Nephron progenitor cell (in vitro differentiated cells): ENCODE measurements at regions not wholly inside any gene's neighbourhood (a gene's known extent, or its start where the extent isn't known, plus 50 kb on each side); places are given as distances from the start of the nearest gene placed in this dataset.

Source experiments
- DNase-seq: peaks from one replicate; pipeline ENCODE4 v3.0.0; 2021
- H3K27ac Mint-ChIP-seq: 2 replicates; pipeline ENCODE4 v1.8.0; 2021; ENCODE audit warnings: mild to moderate bottlenecking, moderate library complexity, mixed read lengths
- H3K27me3 Mint-ChIP-seq: 2 replicates; pipeline ENCODE4 v1.8.0; 2021; ENCODE audit warnings: mild to moderate bottlenecking, low read depth, mixed read lengths; ENCODE audit not compliant: poor library complexity
- H3K36me3 Mint-ChIP-seq: 2 replicates; pipeline ENCODE4 v1.8.0; 2021; ENCODE audit warnings: low read depth, mixed read lengths
- H3K4me1 Mint-ChIP-seq: 2 replicates; pipeline ENCODE4 v1.8.0; 2021; ENCODE audit warnings: mixed read lengths
- H3K4me3 Mint-ChIP-seq: 2 replicates; pipeline ENCODE4 v1.8.0; 2021; ENCODE audit warnings: mild to moderate bottlenecking, moderate library complexity, mixed read lengths
- H3K9me3 Mint-ChIP-seq: 2 replicates; pipeline ENCODE4 v1.8.0; 2021; ENCODE audit warnings: mild to moderate bottlenecking, moderate library complexity, mixed read lengths
- TF ChIP-seq, protein P1 (sequence below): fragments of 200-600 bp; sonication (generic); IDR thresholded peaks from 2 replicates; pipeline ENCODE4 v1.5.0; 2021; ENCODE audit warnings: antibody characterized with exemption

DNA sequence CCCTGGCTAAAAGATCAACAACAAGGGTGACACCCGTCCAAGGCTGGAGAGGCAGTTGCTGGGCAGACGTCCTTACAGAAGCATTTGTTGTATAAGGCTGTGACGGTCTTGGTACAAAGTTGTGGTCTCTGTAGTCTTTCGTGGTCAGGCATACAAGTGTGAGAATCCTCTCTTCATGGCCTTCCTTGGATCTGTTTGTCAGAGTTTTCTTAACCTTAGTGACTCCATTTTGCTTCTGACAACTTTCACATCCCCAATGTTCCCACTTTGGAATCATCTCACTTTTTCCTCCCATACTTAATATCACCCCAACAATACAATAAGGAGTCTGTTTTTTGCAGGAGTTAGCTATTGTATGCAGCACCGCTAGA lies 72.7 kb upstream of the ZCCHC2 start:
- Mint-ChIP-seq H3K27me3 (peaks cover 14% of the 10 kb centered on the region), H3K4me3 (no peak overlapping the region), H3K9me3 (peaks cover 13% of the 10 kb centered on the region), H3K36me3 (no peaks in the 10 kb centered on the region), H3K27ac (no peak overlapping the region), H3K4me1 (peaks cover 10% of the 10 kb centered on the region)
- TF ChIP-seq, protein P1, sequence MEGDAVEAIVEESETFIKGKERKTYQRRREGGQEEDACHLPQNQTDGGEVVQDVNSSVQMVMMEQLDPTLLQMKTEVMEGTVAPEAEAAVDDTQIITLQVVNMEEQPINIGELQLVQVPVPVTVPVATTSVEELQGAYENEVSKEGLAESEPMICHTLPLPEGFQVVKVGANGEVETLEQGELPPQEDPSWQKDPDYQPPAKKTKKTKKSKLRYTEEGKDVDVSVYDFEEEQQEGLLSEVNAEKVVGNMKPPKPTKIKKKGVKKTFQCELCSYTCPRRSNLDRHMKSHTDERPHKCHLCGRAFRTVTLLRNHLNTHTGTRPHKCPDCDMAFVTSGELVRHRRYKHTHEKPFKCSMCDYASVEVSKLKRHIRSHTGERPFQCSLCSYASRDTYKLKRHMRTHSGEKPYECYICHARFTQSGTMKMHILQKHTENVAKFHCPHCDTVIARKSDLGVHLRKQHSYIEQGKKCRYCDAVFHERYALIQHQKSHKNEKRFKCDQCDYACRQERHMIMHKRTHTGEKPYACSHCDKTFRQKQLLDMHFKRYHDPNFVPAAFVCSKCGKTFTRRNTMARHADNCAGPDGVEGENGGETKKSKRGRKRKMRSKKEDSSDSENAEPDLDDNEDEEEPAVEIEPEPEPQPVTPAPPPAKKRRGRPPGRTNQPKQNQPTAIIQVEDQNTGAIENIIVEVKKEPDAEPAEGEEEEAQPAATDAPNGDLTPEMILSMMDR = no peak
- no peak for DNase-seq

- Mint-ChIP-seq H3K4me3 (no peak overlapping the region), H3K27ac (no peak overlapping the region), H3K27me3 (peaks cover 16% of the 10 kb centered on the region), H3K36me3 (no peaks in the 10 kb centered on the region), H3K9me3 (peaks cover 13% of the 10 kb centered on the region), H3K4me1 (peaks cover 10% of the 10 kb centered on the region)
- no peak for DNase-seq
- TF ChIP-seq, protein P1 = no peak
Observed at GRCh38 chr18:62450546-62451410, 72.0 kb upstream of the ZCCHC2 start.

DNA sequence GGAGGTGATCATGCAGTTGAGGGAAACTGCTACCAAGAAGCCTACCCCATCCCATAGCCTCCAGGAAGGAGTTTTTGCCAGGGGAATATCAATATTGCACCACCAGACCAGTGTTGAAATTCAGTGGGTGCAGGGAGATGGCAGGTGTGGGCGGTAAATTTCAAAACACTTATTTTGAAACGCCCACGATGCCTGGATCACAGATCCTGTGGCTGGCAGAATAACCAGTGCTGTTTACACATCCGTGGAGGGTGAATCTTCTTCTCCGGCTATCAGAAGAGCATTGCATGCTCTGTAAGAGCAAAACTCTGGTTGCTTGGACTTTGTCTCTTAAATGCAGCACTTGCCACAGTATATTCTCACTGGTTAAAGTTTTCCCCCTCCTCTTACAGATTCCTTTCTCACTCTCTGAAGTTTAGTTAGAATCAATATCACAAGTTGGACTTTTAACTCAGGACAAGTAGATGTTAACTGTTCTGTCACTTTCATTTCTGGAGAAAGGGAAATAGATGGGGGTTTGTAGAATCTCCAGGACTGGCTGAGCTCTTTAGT lies 70.5 kb upstream of the ZCCHC2 start:
- TF ChIP-seq, protein P1 = no peak
- Mint-ChIP-seq H3K27me3 (peaks cover 17% of the 10 kb centered on the region), H3K9me3 (peaks cover 13% of the 10 kb centered on the region), H3K36me3 (no peaks in the 10 kb centered on the region), H3K4me3 (no peak overlapping the region), H3K27ac (no peak overlapping the region), H3K4me1 (peaks cover 10% of the 10 kb centered on the region)
- no peak for DNase-seq

DNA sequence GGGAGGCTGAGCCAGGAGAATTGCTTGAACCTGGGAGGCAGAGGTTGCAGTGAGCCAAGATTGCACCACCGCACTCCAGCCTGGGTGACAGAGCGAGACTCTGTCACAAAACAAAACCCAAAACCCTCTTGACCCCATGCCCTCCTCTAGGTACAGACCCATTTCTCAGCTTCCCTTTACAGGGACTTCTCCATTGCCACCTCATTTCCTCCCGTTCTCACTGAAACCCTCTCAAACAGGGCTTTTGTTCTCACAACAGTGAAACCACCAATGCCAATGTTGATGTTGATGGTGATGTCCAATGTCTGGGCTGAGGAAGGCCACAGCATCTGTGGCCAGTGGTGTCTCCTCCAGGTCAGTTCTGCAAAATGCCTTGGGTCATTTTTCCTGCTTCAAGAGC lies 69.0 kb upstream of the ZCCHC2 start:
- Mint-ChIP-seq H3K4me3 (no peak overlapping the region), H3K27ac (no peak overlapping the region), H3K9me3 (peaks cover 13% of the 10 kb centered on the region), H3K27me3 (peaks cover 15% of the 10 kb centered on the region), H3K4me1 (peaks cover 17% of the 10 kb centered on the region), H3K36me3 (no peaks in the 10 kb centered on the region)
- no peak for DNase-seq
- TF ChIP-seq, protein P1 = no peak

DNA sequence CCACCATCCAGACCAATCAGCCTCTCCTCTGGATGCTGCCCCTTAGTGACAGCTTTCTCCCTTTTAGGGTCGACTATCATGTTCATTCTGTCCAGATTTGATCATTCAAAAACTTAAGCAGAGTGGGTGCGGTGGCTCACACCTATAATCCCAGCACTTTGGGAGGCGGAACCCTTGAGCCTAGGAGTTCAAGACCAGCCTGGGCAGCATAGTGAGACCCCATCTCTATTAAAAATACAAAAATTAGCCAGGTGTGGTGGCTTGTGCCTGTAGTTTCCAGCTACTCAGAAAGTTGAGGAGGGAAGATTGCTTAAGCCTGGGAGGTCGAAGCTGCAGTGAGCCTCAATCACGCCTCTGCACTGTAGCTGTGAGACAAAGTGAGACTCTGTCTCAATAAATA lies 68.3 kb upstream of the ZCCHC2 start:
- peaks cover 14% of the 10 kb centered on the region for H3K27me3 Mint-ChIP-seq
- DNase-seq = no peak
- H3K9me3 Mint-ChIP-seq = peaks cover 11% of the 10 kb centered on the region

More for the DNA sequence above, 68.3 kb upstream of the ZCCHC2 start:
- H3K27ac Mint-ChIP-seq = no peak overlapping the region
- no peaks in the 10 kb centered on the region for H3K36me3 Mint-ChIP-seq
- TF ChIP-seq, protein P1 = no peak
- no peak overlapping the region for H3K4me3 Mint-ChIP-seq
- peaks cover 17% of the 10 kb centered on the region for H3K4me1 Mint-ChIP-seq
